Astrocyte of the cerebellum (primary cell): ENCODE measurements at regions not wholly inside any gene's neighbourhood (a gene's known extent, or its start where the extent isn't known, plus 50 kb on each side); places are given as distances from the start of the nearest gene placed in this dataset.

Experiments used
- DNase-seq: peaks from one replicate; pipeline ENCODE4 v3.0.0-alpha.2; 2011; ENCODE audit warnings: low read depth
- H3K4me3 ChIP-seq: 2 replicates; pipeline ENCODE4 v1.5.1; 2011; ENCODE audit warnings: mild to moderate bottlenecking, low read depth, low read length, moderate library complexity
- CTCF ChIP-seq: IDR thresholded peaks from 2 replicates; pipeline ENCODE4 v1.5.1; 2012; ENCODE audit warnings: low read length, low read depth, moderate library complexity, mild to moderate bottlenecking; ENCODE audit errors: missing control alignments
- in situ Hi-C: cut with HindIII; loops from 2 replicates; pipeline ENCODE4 v1.10.0; 2017; ENCODE audit warnings: low sequenced_read_pairs

- no peak for TF ChIP-seq CTCF
- in situ Hi-C loops, result no loop called here
- no peak overlapping the region for H3K4me3 ChIP-seq
- no peak for DNase-seq
Observed at GRCh38 chr2:64379186-64379585, 74.8 kb upstream of the LGALSL start.

- DNase-seq, result no peak
- in situ Hi-C loops, result no loop called here
- TF ChIP-seq CTCF, result no peak
Observed at GRCh38 chr2:64380853-64381527, 73.0 kb upstream of the LGALSL start.

GRCh38 chr2:64383016-64383591, 70.9 kb upstream of the LGALSL start:
- in situ Hi-C loops, result no loop called here
- DNase-seq, result no peak
- no peak overlapping the region for H3K4me3 ChIP-seq
- no peak for TF ChIP-seq CTCF

More at GRCh38 chr2:64380853-64381527, 73.0 kb upstream of the LGALSL start:
- H3K4me3 ChIP-seq, result no peak overlapping the region

GRCh38 chr2:64383881-64384280, 70.1 kb upstream of the LGALSL start:
- DNase-seq, result no peak
- TF ChIP-seq CTCF, result no peak
- in situ Hi-C loops, result no loop called here
- H3K4me3 ChIP-seq, result no peak overlapping the region

GRCh38 chr2:64386676-64387075, 67.3 kb upstream of the LGALSL start:
- no peak for DNase-seq
- no peak overlapping the region for H3K4me3 ChIP-seq
- in situ Hi-C loops, result no loop called here
- no peak for TF ChIP-seq CTCF

- H3K4me3 ChIP-seq, result no peak overlapping the region
- no peak for DNase-seq
- in situ Hi-C loops, result no loop called here
- TF ChIP-seq CTCF, result no peak
Observed at GRCh38 chr2:64390586-64390985, 63.4 kb upstream of the LGALSL start.
